ENCODE measurements at regions not wholly inside any gene's neighbourhood (a gene's known extent, or its start where the extent isn't known, plus 50 kb on each side); places are given as distances from the start of the nearest gene placed in this dataset.

DNA sequence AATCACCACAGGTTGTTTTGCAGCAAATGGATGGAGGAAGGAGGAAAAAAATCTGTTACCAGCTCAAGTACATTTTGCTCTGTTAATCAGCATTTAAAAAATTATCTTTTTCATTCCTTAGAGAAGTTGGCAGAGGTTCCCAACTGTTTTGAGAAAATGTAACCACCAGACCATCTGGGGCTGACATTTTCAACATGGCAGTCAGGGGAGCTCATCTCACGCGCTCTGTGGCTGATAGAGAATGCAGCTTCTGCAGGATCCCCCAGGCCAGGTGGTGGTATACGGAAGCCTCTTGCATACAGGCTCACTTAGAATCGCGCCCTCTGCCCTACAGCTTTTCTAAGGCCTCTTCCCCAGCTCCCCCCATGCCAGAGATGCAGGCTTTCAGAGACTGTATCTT, 68.0 kb upstream of the OPCML start:
- Histone ChIP-seq H3K9ac (ENCODE audit: low read length in 3 of 3) (no peak overlapping the region), H3K9me3 (ENCODE audit: control insufficient read depth in 2 of 3, insufficient read depth in 1 of 3, low read length in 3 of 3) (no peaks in the 10 kb centered on the region), H3K27ac (ENCODE audit: low read depth in 2 of 2, low read length in 2 of 2) (no peak overlapping the region), H3K27me3 (ENCODE audit: control insufficient read depth, insufficient read depth, low read length) (no peaks in the 10 kb centered on the region), H3K36me3 (ENCODE audit: control insufficient read depth in 2 of 3, insufficient read depth in 3 of 3, low read length in 3 of 3) (no peaks in the 10 kb centered on the region), H3K4me1 (ENCODE audit: control insufficient read depth in 2 of 3, insufficient read depth in 2 of 3, low read depth in 1 of 3, low read length in 3 of 3) (no peaks in the 10 kb centered on the region), H3K4me3 (ENCODE audit: low read length in 3 of 3) (no peak overlapping the region)
- DNase-seq: no peak
- intact Hi-C loops (cut with DNase I): no loop called here
- no peak for FAIRE-seq
- TF ChIP-seq CTCF (IDR thresholded peaks at IDR 0.05; ENCODE audit: borderline replicate concordance, extremely low read depth, insufficient read depth): no peak

- Histone ChIP-seq H3K4me3 (ENCODE audit: low read length in 3 of 3) (no peak overlapping the region), H3K9me3 (ENCODE audit: control insufficient read depth in 2 of 3, insufficient read depth in 1 of 3, low read length in 3 of 3) (no peaks in the 10 kb centered on the region), H3K27me3 (ENCODE audit: control insufficient read depth, insufficient read depth, low read length) (no peaks in the 10 kb centered on the region), H3K27ac (ENCODE audit: low read depth in 2 of 2, low read length in 2 of 2) (no peak overlapping the region), H3K4me1 (ENCODE audit: control insufficient read depth in 2 of 3, insufficient read depth in 2 of 3, low read depth in 1 of 3, low read length in 3 of 3) (no peaks in the 10 kb centered on the region), H3K36me3 (ENCODE audit: control insufficient read depth in 2 of 3, insufficient read depth in 3 of 3, low read length in 3 of 3) (no peaks in the 10 kb centered on the region), H3K9ac (ENCODE audit: low read length in 3 of 3) (no peak overlapping the region)
- DNase-seq: no peak
- TF ChIP-seq CTCF (IDR thresholded peaks at IDR 0.05; ENCODE audit: borderline replicate concordance, extremely low read depth, insufficient read depth): no peak
- intact Hi-C loops (cut with DNase I): no loop called here
- FAIRE-seq: no peak
These were observed 66.6 kb upstream of the OPCML start for GRCh38 chr11:133598906-133599305.

DNA sequence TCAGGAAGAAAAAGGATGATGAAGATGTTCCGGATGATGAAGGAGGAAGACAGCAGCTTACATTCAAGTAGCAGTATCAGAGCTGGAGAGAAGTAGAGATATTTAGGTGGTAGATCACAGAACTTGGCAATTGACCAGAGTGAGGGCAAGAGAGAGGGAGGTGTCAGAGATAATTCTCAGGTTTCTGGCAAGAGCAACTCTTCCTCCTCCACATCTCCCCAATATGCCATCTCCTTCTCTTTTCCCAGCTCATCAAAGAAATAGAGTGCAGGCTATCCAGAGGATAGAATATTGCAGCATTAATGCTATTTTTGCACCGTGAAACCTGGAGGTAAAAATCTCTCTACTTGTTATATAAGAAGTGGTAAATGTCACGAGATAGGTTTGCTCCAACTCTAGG, 64.9 kb upstream of the OPCML start:
- H3K4me3 ChIP-seq (ENCODE audit: low read length in 3 of 3): no peak overlapping the region
- DNase-seq (peak in 2 of 5 donors; percentile 13 to 30), FAIRE-seq (no peak)
- no peaks in the 10 kb centered on the region for H3K36me3 ChIP-seq (ENCODE audit: control insufficient read depth in 2 of 3, insufficient read depth in 3 of 3, low read length in 3 of 3)
- TF ChIP-seq CTCF (IDR thresholded peaks at IDR 0.05; ENCODE audit: borderline replicate concordance, extremely low read depth, insufficient read depth): no peak
- H3K9ac ChIP-seq (ENCODE audit: low read length in 3 of 3): no peak overlapping the region
- intact Hi-C loops (cut with DNase I): no loop called here
- H3K27me3 ChIP-seq (ENCODE audit: control insufficient read depth, insufficient read depth, low read length): no peaks in the 10 kb centered on the region
- H3K27ac ChIP-seq (ENCODE audit: low read depth in 2 of 2, low read length in 2 of 2): no peak overlapping the region
- H3K4me1 ChIP-seq (ENCODE audit: control insufficient read depth in 2 of 3, insufficient read depth in 2 of 3, low read depth in 1 of 3, low read length in 3 of 3): no peaks in the 10 kb centered on the region
- peaks cover 0 to 4% (median 0%) of the 10 kb centered on the region in 3 donors for H3K9me3 ChIP-seq (ENCODE audit: control insufficient read depth in 2 of 3, insufficient read depth in 1 of 3, low read length in 3 of 3)

- no peak for FAIRE-seq
- intact Hi-C loops (cut with DNase I): no loop called here
- no peak for TF ChIP-seq CTCF (IDR thresholded peaks at IDR 0.05; ENCODE audit: borderline replicate concordance, extremely low read depth, insufficient read depth)
These were observed 63.8 kb upstream of the OPCML start for GRCh38 chr11:133595998-133596590.

More at GRCh38 chr11:133595998-133596590, 63.8 kb upstream of the OPCML start:
- Histone ChIP-seq H3K4me3 (ENCODE audit: low read length in 3 of 3) (no peak overlapping the region), H3K9me3 (ENCODE audit: control insufficient read depth in 2 of 3, insufficient read depth in 1 of 3, low read length in 3 of 3) (peaks cover 0 to 4% (median 0%) of the 10 kb centered on the region in 3 donors), H3K36me3 (ENCODE audit: control insufficient read depth in 2 of 3, insufficient read depth in 3 of 3, low read length in 3 of 3) (no peaks in the 10 kb centered on the region), H3K27me3 (ENCODE audit: control insufficient read depth, insufficient read depth, low read length) (no peaks in the 10 kb centered on the region), H3K4me1 (ENCODE audit: control insufficient read depth in 2 of 3, insufficient read depth in 2 of 3, low read depth in 1 of 3, low read length in 3 of 3) (no peaks in the 10 kb centered on the region), H3K27ac (ENCODE audit: low read depth in 2 of 2, low read length in 2 of 2) (no peak overlapping the region), H3K9ac (ENCODE audit: low read length in 3 of 3) (no peak overlapping the region)
- DNase-seq: no peak
